H1 (cell line): ENCODE measurements at regions not wholly inside any gene's neighbourhood (a gene's known extent, or its start where the extent isn't known, plus 50 kb on each side); places are given as distances from the start of the nearest gene placed in this dataset.

Experiments
- CBX8 ChIP-seq: fragments of 300-800, 300-1000 bp; sonication (generic); IDR thresholded peaks from 2 replicates; pipeline ENCODE4 v1.7.1; 2016; ENCODE audit warnings: low read depth, low read length, borderline replicate concordance
- CHD1 ChIP-seq: IDR thresholded peaks from 2 replicates; pipeline ENCODE4 v1.6.1; 2012; ENCODE audit warnings: low read depth, low read length, improper control_type of control experiment
- EP300 ChIP-seq, 2 experiments: IDR thresholded peaks; 1 replicate in 1 of 2; 2 replicates in 1 of 2; pipeline ENCODE4 v1.6.1; 2011 to 2012; ENCODE audit warnings: low read depth in 2 of 2, low read length in 2 of 2, mild to moderate bottlenecking in 2 of 2, borderline replicate concordance in 1 of 2, inconsistent platforms in 1 of 2, moderate library complexity in 1 of 2
- HDAC2 ChIP-seq, 2 experiments: fragments of 300-600 bp in 1 of 2; sonication (generic) in 1 of 2; IDR thresholded peaks; 2 replicates each; pipeline ENCODE4 v1.6.1; 2011 to 2012; ENCODE audit warnings: low read depth in 2 of 2, low read length in 2 of 2, mild to moderate bottlenecking in 2 of 2, moderate library complexity in 2 of 2, borderline replicate concordance in 1 of 2, inconsistent platforms in 1 of 2
- SP4 ChIP-seq: IDR thresholded peaks from 2 replicates; pipeline ENCODE4 v1.6.1; 2012; ENCODE audit warnings: low read length, inconsistent platforms
- ZNF274 ChIP-seq: IDR thresholded peaks from 2 replicates; pipeline ENCODE4 v1.7.0; 2012; ENCODE audit warnings: low read length, borderline replicate concordance; ENCODE audit errors: extremely low read depth
- TF ChIP-seq, protein P1 (sequence below): fragments of 300-600 bp; sonication (generic); IDR thresholded peaks from 2 replicates; pipeline ENCODE4 v1.7.1; 2012; ENCODE audit warnings: low read length, moderate library complexity, mild to moderate bottlenecking, inconsistent platforms; ENCODE audit not compliant: insufficient replicate concordance

DNA sequence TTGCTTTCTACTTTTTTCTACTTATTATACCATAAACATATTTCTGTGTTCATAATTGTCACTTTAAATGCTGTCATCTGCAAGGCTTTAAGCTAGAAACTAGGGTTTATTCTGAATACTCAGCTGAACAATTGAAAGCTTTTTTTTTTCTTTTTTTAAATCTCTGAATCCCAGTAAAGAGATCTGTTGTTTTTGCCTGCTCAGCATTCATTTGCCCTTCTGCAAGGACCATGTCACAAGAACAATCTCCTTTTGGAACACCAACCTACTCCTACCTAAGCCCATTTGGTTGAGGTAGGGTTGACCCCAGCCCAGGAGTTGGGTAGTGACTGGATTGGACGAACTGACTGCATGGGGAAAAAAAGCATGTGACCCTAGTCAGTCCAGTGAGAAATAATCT lies 92.6 kb downstream of the MZT1 start (continued):
- TF ChIP-seq, protein P1, sequence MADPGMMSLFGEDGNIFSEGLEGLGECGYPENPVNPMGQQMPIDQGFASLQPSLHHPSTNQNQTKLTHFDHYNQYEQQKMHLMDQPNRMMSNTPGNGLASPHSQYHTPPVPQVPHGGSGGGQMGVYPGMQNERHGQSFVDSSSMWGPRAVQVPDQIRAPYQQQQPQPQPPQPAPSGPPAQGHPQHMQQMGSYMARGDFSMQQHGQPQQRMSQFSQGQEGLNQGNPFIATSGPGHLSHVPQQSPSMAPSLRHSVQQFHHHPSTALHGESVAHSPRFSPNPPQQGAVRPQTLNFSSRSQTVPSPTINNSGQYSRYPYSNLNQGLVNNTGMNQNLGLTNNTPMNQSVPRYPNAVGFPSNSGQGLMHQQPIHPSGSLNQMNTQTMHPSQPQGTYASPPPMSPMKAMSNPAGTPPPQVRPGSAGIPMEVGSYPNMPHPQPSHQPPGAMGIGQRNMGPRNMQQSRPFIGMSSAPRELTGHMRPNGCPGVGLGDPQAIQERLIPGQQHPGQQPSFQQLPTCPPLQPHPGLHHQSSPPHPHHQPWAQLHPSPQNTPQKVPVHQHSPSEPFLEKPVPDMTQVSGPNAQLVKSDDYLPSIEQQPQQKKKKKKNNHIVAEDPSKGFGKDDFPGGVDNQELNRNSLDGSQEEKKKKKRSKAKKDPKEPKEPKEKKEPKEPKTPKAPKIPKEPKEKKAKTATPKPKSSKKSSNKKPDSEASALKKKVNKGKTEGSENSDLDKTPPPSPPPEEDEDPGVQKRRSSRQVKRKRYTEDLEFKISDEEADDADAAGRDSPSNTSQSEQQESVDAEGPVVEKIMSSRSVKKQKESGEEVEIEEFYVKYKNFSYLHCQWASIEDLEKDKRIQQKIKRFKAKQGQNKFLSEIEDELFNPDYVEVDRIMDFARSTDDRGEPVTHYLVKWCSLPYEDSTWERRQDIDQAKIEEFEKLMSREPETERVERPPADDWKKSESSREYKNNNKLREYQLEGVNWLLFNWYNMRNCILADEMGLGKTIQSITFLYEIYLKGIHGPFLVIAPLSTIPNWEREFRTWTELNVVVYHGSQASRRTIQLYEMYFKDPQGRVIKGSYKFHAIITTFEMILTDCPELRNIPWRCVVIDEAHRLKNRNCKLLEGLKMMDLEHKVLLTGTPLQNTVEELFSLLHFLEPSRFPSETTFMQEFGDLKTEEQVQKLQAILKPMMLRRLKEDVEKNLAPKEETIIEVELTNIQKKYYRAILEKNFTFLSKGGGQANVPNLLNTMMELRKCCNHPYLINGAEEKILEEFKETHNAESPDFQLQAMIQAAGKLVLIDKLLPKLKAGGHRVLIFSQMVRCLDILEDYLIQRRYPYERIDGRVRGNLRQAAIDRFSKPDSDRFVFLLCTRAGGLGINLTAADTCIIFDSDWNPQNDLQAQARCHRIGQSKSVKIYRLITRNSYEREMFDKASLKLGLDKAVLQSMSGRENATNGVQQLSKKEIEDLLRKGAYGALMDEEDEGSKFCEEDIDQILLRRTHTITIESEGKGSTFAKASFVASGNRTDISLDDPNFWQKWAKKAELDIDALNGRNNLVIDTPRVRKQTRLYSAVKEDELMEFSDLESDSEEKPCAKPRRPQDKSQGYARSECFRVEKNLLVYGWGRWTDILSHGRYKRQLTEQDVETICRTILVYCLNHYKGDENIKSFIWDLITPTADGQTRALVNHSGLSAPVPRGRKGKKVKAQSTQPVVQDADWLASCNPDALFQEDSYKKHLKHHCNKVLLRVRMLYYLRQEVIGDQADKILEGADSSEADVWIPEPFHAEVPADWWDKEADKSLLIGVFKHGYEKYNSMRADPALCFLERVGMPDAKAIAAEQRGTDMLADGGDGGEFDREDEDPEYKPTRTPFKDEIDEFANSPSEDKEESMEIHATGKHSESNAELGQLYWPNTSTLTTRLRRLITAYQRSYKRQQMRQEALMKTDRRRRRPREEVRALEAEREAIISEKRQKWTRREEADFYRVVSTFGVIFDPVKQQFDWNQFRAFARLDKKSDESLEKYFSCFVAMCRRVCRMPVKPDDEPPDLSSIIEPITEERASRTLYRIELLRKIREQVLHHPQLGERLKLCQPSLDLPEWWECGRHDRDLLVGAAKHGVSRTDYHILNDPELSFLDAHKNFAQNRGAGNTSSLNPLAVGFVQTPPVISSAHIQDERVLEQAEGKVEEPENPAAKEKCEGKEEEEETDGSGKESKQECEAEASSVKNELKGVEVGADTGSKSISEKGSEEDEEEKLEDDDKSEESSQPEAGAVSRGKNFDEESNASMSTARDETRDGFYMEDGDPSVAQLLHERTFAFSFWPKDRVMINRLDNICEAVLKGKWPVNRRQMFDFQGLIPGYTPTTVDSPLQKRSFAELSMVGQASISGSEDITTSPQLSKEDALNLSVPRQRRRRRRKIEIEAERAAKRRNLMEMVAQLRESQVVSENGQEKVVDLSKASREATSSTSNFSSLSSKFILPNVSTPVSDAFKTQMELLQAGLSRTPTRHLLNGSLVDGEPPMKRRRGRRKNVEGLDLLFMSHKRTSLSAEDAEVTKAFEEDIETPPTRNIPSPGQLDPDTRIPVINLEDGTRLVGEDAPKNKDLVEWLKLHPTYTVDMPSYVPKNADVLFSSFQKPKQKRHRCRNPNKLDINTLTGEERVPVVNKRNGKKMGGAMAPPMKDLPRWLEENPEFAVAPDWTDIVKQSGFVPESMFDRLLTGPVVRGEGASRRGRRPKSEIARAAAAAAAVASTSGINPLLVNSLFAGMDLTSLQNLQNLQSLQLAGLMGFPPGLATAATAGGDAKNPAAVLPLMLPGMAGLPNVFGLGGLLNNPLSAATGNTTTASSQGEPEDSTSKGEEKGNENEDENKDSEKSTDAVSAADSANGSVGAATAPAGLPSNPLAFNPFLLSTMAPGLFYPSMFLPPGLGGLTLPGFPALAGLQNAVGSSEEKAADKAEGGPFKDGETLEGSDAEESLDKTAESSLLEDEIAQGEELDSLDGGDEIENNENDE, result no peak
- TF ChIP-seq EP300 (IDR thresholded peaks at IDR 0.05; ENCODE audit: borderline replicate concordance in 1 of 2, low read depth in 2 of 2, low read length in 2 of 2) (no peak), CBX8 (no peak), ZNF274 (no peak), CHD1 (no peak), HDAC2 (IDR thresholded peaks at IDR 0.05; ENCODE audit: borderline replicate concordance in 1 of 2, low read depth in 2 of 2, low read length in 2 of 2) (no peak), SP4 (no peak)
